CD4-positive, alpha-beta T cell (primary cell): ENCODE measurements at regions not wholly inside any gene's neighbourhood (a gene's known extent, or its start where the extent isn't known, plus 50 kb on each side); places are given as distances from the start of the nearest gene placed in this dataset.

ENCODE experiments used
- ATAC-seq: fragments of 200-7000 bp; cut with Tn5 transposase; one replicate; pipeline ENCODE4 v1.10.0; 2022; ENCODE audit warnings: mild to moderate bottlenecking; ENCODE audit not compliant: poor library complexity
- CTCF ChIA-PET: fragments of 350-600 bp; sonication (Branson Sonifier 250); formaldehyde crosslinking; loops from one replicate; lab custom pipeline; 2021; ENCODE audit warnings: antibody characterized with exemption, inconsistent platforms; lab: Charles Lee
- POLR2A ChIA-PET: fragments of 350-600 bp; sonication (Branson Sonifier 250); formaldehyde crosslinking; loops from one replicate; lab custom pipeline; 2021; ENCODE audit warnings: antibody characterized with exemption, inconsistent platforms; lab: Charles Lee
- DNase-seq, 14 experiments: peaks; one replicate each; pipeline ENCODE4 v3.0.0-alpha.2; 2013 to 2020; ENCODE audit warnings: mixed read lengths in 2 of 14
- H3K27ac ChIP-seq, 2 donors: one replicate each; pipeline versions ENCODE4 v1.5.1 to v1.7.0; 2013; ENCODE audit warnings: low read length in 2 of 2, low read depth in 1 of 2, mild to moderate bottlenecking in 1 of 2
- H3K27me3 ChIP-seq, 2 experiments: 1 replicate in 1 of 2; 2 replicates in 1 of 2; pipeline versions ENCODE4 v1.6.1 to v1.7.0; 2013; ENCODE audit warnings: low read length in 2 of 2, control low read depth in 1 of 2, mild to moderate bottlenecking in 1 of 2, moderate library complexity in 1 of 2; ENCODE audit not compliant: insufficient read depth in 2 of 2, control insufficient read depth in 1 of 2
- H3K36me3 ChIP-seq: one replicate; pipeline ENCODE4 v1.6.1; 2013; ENCODE audit warnings: low read length, control low read depth; ENCODE audit not compliant: insufficient read depth
- H3K4me1 ChIP-seq: one replicate; pipeline ENCODE4 v1.6.1; 2013; ENCODE audit warnings: low read length, control low read depth; ENCODE audit not compliant: insufficient read depth
- H3K4me3 ChIP-seq: one replicate; pipeline ENCODE4 v1.5.1; 2013; ENCODE audit warnings: mild to moderate bottlenecking, low read length, moderate library complexity
- H3K9me3 ChIP-seq, 2 experiments: 1 replicate in 1 of 2; 2 replicates in 1 of 2; pipeline versions ENCODE4 v1.6.1 to v1.7.0; 2013; ENCODE audit warnings: low read length in 2 of 2, mild to moderate bottlenecking in 2 of 2, control low read depth in 1 of 2, moderate library complexity in 1 of 2; ENCODE audit not compliant: control insufficient read depth in 1 of 2, insufficient read depth in 1 of 2
- H3K27ac Mint-ChIP-seq: one replicate; pipeline ENCODE4 v1.8.0; 2020; ENCODE audit warnings: mixed read lengths
- H3K27me3 Mint-ChIP-seq: one replicate; pipeline ENCODE4 v1.8.0; 2021; ENCODE audit warnings: mixed read lengths
- H3K36me3 Mint-ChIP-seq: one replicate; pipeline ENCODE4 v1.8.0; 2021; ENCODE audit warnings: low read depth, mixed read lengths
- H3K4me1 Mint-ChIP-seq: one replicate; pipeline ENCODE4 v1.8.0; 2021; ENCODE audit warnings: low read depth, mixed read lengths
- H3K4me3 Mint-ChIP-seq: one replicate; pipeline ENCODE4 v1.8.0; 2020; ENCODE audit warnings: mild to moderate bottlenecking, mixed read lengths
- H3K9me3 Mint-ChIP-seq: one replicate; pipeline ENCODE4 v1.8.0; 2020; ENCODE audit warnings: mixed read lengths
- intact Hi-C, 2 experiments: fragments of 100-400 bp; cut with DNase I in 1 of 2; cut with micrococcal nuclease in 1 of 2; formaldehyde crosslinking; loops; one replicate each; pipeline versions ENCODE4 v1.15.1 to v1.9.0; 2023 to 2025; cut with DNase I, micrococcal nuclease
- TF ChIP-seq, protein P1 (sequence below): fragments of 200-600 bp; IDR thresholded peaks from one replicate; pipeline ENCODE4 v1.8.0; 2022; ENCODE audit warnings: antibody characterized with exemption, mild to moderate bottlenecking

DNA sequence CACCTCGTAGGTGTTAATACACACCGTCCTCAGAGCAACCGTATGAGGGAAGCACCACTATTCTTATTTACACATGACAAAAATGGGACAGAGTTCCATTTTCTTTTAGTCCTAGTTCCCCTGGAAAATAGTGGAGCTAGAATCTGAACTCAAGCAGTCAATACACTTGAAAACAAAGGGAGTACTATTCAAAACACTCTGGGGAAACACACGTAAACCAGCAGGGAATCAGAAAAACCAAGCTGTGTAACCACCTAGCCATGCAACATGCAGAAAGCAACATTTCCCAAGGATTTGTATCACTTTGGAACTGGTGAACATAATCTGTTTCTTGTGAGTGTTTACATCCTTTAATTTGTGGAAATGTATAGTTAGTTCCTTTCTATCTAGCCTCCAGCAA lies 208.2 kb downstream of the UBE2E3 start:
- ChIA-PET POLR2A (no interaction called here), CTCF (interaction anchor here (1.6 kb wide), 1 partner anchor 11 kb away, joined by 3 read pairs; no protein-coding TSS in a partner anchor)
- H3K4me3 Mint-ChIP-seq = no peak overlapping the region
- H3K9me3 Mint-ChIP-seq = no peaks in the 10 kb centered on the region
- peaks cover 8% of the 10 kb centered on the region for H3K36me3 Mint-ChIP-seq
- intact Hi-C loops = no loop called here
- H3K27ac Mint-ChIP-seq = no peak overlapping the region
- peaks cover 24% of the 10 kb centered on the region for H3K4me1 Mint-ChIP-seq
- peaks cover 4% of the 10 kb centered on the region for H3K4me1 ChIP-seq
- H3K9me3 ChIP-seq = no peaks in the 10 kb centered on the region
- no peaks in the 10 kb centered on the region for H3K36me3 ChIP-seq
- H3K27me3 Mint-ChIP-seq = no peaks in the 10 kb centered on the region
- H3K27me3 ChIP-seq = no peaks in the 10 kb centered on the region
- no peak overlapping the region for H3K4me3 ChIP-seq
- TF ChIP-seq, protein P1, sequence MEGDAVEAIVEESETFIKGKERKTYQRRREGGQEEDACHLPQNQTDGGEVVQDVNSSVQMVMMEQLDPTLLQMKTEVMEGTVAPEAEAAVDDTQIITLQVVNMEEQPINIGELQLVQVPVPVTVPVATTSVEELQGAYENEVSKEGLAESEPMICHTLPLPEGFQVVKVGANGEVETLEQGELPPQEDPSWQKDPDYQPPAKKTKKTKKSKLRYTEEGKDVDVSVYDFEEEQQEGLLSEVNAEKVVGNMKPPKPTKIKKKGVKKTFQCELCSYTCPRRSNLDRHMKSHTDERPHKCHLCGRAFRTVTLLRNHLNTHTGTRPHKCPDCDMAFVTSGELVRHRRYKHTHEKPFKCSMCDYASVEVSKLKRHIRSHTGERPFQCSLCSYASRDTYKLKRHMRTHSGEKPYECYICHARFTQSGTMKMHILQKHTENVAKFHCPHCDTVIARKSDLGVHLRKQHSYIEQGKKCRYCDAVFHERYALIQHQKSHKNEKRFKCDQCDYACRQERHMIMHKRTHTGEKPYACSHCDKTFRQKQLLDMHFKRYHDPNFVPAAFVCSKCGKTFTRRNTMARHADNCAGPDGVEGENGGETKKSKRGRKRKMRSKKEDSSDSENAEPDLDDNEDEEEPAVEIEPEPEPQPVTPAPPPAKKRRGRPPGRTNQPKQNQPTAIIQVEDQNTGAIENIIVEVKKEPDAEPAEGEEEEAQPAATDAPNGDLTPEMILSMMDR = no peak
- DNase-seq (no peak), ATAC-seq (no peak)
- H3K27ac ChIP-seq = no peak overlapping the region

DNA sequence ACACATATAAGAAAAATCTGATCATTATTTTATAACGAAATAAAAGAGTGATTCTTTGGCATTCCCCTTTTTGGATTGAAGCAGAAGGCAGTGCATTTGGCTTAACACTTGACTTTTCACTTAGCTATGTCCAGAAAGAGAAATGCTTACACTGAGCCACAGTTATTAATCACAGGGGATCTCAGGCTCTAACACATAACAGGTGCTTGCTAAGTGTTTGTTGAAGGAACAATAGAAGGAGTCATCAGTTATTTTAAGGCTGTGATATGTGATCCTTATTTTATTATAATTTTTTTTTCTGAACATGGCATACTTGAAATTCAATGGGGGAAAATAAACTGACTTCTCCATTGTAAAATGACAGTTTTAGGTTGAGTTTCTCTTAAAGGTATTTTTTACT lies 209.5 kb downstream of the UBE2E3 start:
- H3K9me3 ChIP-seq = no peaks in the 10 kb centered on the region
- intact Hi-C loops = no loop called here
- peaks cover 8% of the 10 kb centered on the region for H3K36me3 Mint-ChIP-seq
- H3K27ac Mint-ChIP-seq = no peak overlapping the region
- TF ChIP-seq, protein P1 = no peak
- no peak overlapping the region for H3K4me3 ChIP-seq
- H3K4me1 Mint-ChIP-seq = peaks cover 28% of the 10 kb centered on the region
- ATAC-seq (no peak), DNase-seq (no peak)
- H3K9me3 Mint-ChIP-seq = peaks cover 3% of the 10 kb centered on the region
- H3K27me3 Mint-ChIP-seq = no peaks in the 10 kb centered on the region
- no peaks in the 10 kb centered on the region for H3K27me3 ChIP-seq
- H3K27ac ChIP-seq = no peak overlapping the region
- H3K4me3 Mint-ChIP-seq = no peak overlapping the region
- H3K4me1 ChIP-seq = no peaks in the 10 kb centered on the region
- CTCF ChIA-PET = interaction anchor here (1.0 to 1.6 kb wide), 3 partner anchors 12 to 130 kb away, joined by 3 read pairs; no protein-coding TSS in a partner anchor
- H3K36me3 ChIP-seq = no peaks in the 10 kb centered on the region
- POLR2A ChIA-PET = interaction anchor here (1.1 kb wide), 1 partner anchor 267 kb away, joined by 3 read pairs; the partner anchor contains the start of gene ITGA4

GRCh38 chr2:181190711-181191110 lies 210.3 kb downstream of the UBE2E3 start:
- Histone ChIP-seq H3K4me1 (no peaks in the 10 kb centered on the region), H3K4me3 (no peak overlapping the region), H3K9me3 (no peaks in the 10 kb centered on the region), H3K36me3 (no peaks in the 10 kb centered on the region), H3K27ac (no peak overlapping the region), H3K27me3 (no peaks in the 10 kb centered on the region)
- no peak overlapping the region for H3K4me3 Mint-ChIP-seq
- ChIA-PET POLR2A (interaction anchor here (0.5 to 1.1 kb wide), 2 partner anchors 58 to 266 kb away, joined by 3 to 4 read pairs; partner anchors contain the start of gene ITGA4), CTCF (interaction anchor here (1.1 kb wide), 2 partner anchors 42 to 276 kb away, joined by 3 read pairs; no protein-coding TSS in a partner anchor)
- DNase-seq (no peak), ATAC-seq (no peak)
- no peaks in the 10 kb centered on the region for H3K27me3 Mint-ChIP-seq
- H3K4me1 Mint-ChIP-seq = peaks cover 32% of the 10 kb centered on the region
- peaks cover 8% of the 10 kb centered on the region for H3K36me3 Mint-ChIP-seq
- TF ChIP-seq, protein P1 = no peak
- peaks cover 3% of the 10 kb centered on the region for H3K9me3 Mint-ChIP-seq
- intact Hi-C loops = no loop called here
- no peak overlapping the region for H3K27ac Mint-ChIP-seq
